PC-9 (cell line): ENCODE measurements at regions not wholly inside any gene's neighbourhood (a gene's known extent, or its start where the extent isn't known, plus 50 kb on each side); places are given as distances from the start of the nearest gene placed in this dataset.
"Not testable (repeated sequence)": the region's sequence is repeated elsewhere in the genome, so short reads cannot be mapped to it uniquely, and the experiment has no call there.

Experiments used
- BruUV-seq: library from RNA; stranded (reverse); fragments of 400-500 nt; replicated peaks from 2 replicates; lab custom pipeline; 2021; lab: Mats Ljungman, UMichigan
- CTCF ChIA-PET: fragments of 300-600 bp; sonication (Branson Sonifier 250); formaldehyde crosslinking; loops from one replicate; lab custom pipeline; 2022; ENCODE audit warnings: antibody characterized with exemption; lab: Charles Lee
- POLR2A ChIA-PET: fragments of 300-600 bp; sonication (Branson Sonifier 250); formaldehyde crosslinking; loops from one replicate; lab custom pipeline; 2022; ENCODE audit warnings: antibody characterized with exemption; ENCODE audit not compliant: unreplicated experiment; lab: Charles Lee
- DNase-seq, 2 experiments: peaks; one replicate each; pipeline versions ENCODE4 v3.0.0 to v3.0.0-alpha.2; 2015 to 2022; ENCODE audit warnings: mixed read lengths in 1 of 2
- H2AFZ ChIP-seq: fragments of 200-600 bp; sonication (generic); 2 replicates; pipeline ENCODE4 v1.8.1; 2017; ENCODE audit warnings: antibody characterized with exemption
- H3F3A ChIP-seq: fragments of 200-600 bp; sonication (generic); 2 replicates; pipeline ENCODE4 v1.8.1; 2017; ENCODE audit warnings: antibody characterized with exemption, mild to moderate bottlenecking, low read depth; ENCODE audit not compliant: insufficient read depth
- H3K27ac ChIP-seq: fragments of 200-600 bp; sonication (generic); 2 replicates; pipeline ENCODE4 v1.6.1; 2016; ENCODE audit warnings: mixed run types
- H3K27me3 ChIP-seq: fragments of 200-600 bp; sonication (generic); 2 replicates; pipeline ENCODE4 v1.6.1; 2016; ENCODE audit warnings: low read depth, mixed run types; ENCODE audit not compliant: insufficient read depth
- H3K36me3 ChIP-seq: fragments of 200-600 bp; sonication (generic); 2 replicates; pipeline ENCODE4 v1.6.1; 2016; ENCODE audit warnings: low read depth, mixed run types
- H3K4me1 ChIP-seq: fragments of 200-600 bp; sonication (generic); replicated peaks from 2 replicates; pipeline ENCODE4 v1.6.1; 2016; ENCODE audit warnings: mixed run types; ENCODE audit not compliant: insufficient read depth
- H3K4me2 ChIP-seq: fragments of 200-600 bp; sonication (generic); 2 replicates; pipeline ENCODE4 v1.6.1; 2017; ENCODE audit warnings: mixed run types
- H3K4me3 ChIP-seq: fragments of 200-600 bp; sonication (generic); 2 replicates; pipeline ENCODE4 v1.6.1; 2016; ENCODE audit warnings: mixed run types
- H3K79me2 ChIP-seq: fragments of 200-600 bp; sonication (generic); 2 replicates; pipeline ENCODE4 v1.6.1; 2017; ENCODE audit warnings: low read depth, mixed run types
- H3K9me2 ChIP-seq: fragments of 200-600 bp; sonication (generic); 2 replicates; pipeline ENCODE4 v1.8.1; 2017; ENCODE audit warnings: mild to moderate bottlenecking; ENCODE audit not compliant: insufficient read depth
- H3K9me3 ChIP-seq: fragments of 200-600 bp; sonication (generic); 2 replicates; pipeline ENCODE4 v1.8.1; 2016; ENCODE audit warnings: low read depth; ENCODE audit not compliant: insufficient read depth
- H4K20me1 ChIP-seq: fragments of 200-600 bp; sonication (generic); 2 replicates; pipeline ENCODE4 v1.8.1; 2017; ENCODE audit not compliant: insufficient read depth
- CTCF ChIP-seq: fragments of 200-600 bp; sonication (generic); conservative IDR thresholded peaks from 2 replicates; pipeline ENCODE4 v1.6.1; 2017; ENCODE audit warnings: mixed run types, antibody characterized with exemption, mild to moderate bottlenecking, moderate library complexity
- EZH2 ChIP-seq: fragments of 200-600 bp; sonication (generic); IDR thresholded peaks from 2 replicates; pipeline ENCODE4 v1.8.0; 2017; ENCODE audit warnings: antibody characterized with exemption, low read depth
- intact Hi-C: fragments of 100-400 bp; cut with micrococcal nuclease; formaldehyde crosslinking; loops from one replicate; pipeline ENCODE4 v1.10.0; 2022; ENCODE audit not compliant: unreplicated experiment

DNA sequence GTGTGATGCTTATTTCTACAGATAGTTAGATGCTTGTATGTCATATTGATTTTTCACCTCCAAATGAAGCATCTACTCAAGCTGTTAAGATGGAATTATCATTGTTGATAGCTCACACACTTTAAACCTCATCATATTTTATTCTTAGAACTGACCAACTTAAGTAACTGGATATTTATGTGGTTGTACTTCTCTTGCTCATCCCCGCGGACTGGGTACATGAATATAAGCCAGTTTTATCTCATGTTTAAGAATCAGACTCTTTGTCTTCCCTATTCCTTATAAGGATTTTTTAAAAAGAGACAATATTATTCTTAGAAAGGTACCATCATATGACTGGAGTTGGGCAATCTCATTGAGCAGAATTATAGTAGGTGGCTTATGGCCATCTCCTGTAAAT lies 358.7 kb downstream of the DSC3 start:
- H3K9me2 ChIP-seq: no peaks in the 10 kb centered on the region
- H3K27ac ChIP-seq: no peak overlapping the region
- H3K36me3 ChIP-seq: no peaks in the 10 kb centered on the region
- intact Hi-C loops: no loop called here
- H3F3A ChIP-seq: no peaks in the 10 kb centered on the region
- no peak overlapping the region for H3K4me3 ChIP-seq
- ChIA-PET POLR2A (no interaction called here), CTCF (no interaction called here)
- no peaks in the 10 kb centered on the region for H3K27me3 ChIP-seq
- no peaks in the 10 kb centered on the region for H3K9me3 ChIP-seq
- no peaks in the 10 kb centered on the region for H3K79me2 ChIP-seq
- no peak for TF ChIP-seq EZH2
- no peak for TF ChIP-seq CTCF
- H3K4me1 ChIP-seq: no peaks in the 10 kb centered on the region
- no peak overlapping the region for H2AFZ ChIP-seq
- no peak for DNase-seq
- BruUV-seq: no TSS peak
- no peak overlapping the region for H3K4me2 ChIP-seq
- no peaks in the 10 kb centered on the region for H4K20me1 ChIP-seq

- no peak for DNase-seq
- intact Hi-C loops: no loop called here
- TF ChIP-seq EZH2 (no peak), CTCF (no peak)
Measured at GRCh38 chr18:30682672-30683071, 359.9 kb downstream of the DSC3 start.

DNA sequence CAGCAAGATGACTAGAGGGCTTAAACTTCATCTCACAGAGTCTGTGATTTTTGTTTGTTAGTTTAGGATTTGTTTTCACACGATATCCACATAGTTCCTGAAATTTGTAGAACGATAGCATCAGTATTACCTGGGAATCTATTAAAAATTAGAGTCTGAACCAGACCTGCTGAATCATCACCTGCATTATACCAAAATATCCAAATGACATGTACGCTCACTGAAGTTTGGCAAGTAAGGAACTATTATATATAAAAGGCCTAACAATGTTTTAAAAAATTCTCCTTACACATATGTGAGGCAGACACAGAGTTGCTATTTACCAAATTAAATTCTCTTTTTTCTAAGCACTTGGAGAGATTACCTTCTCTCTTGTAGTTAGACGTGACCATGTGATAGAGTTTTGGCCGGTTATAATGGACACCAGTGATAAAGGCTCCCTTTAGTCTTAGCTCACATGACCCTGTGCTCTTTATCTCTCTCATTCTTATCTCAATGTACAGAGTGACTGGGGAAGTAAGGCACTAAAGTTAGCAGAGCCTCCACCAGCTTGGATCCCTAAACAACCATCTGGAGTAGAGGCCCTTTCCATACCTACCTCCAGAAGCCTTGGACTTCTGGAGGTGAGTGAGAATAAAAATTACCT lies 363.1 kb downstream of the DSC3 start:
- H3K79me2 ChIP-seq: no peaks in the 10 kb centered on the region
- H3K4me1 ChIP-seq: no peaks in the 10 kb centered on the region
- no peaks in the 10 kb centered on the region for H4K20me1 ChIP-seq
- DNase-seq: no peak
- POLR2A ChIA-PET: no interaction called here
- H3K36me3 ChIP-seq: no peaks in the 10 kb centered on the region
- H3K4me3 ChIP-seq: no peak overlapping the region
- H3K27ac ChIP-seq: no peak overlapping the region
- no peak overlapping the region for H2AFZ ChIP-seq
- intact Hi-C loops: no loop called here
- no peaks in the 10 kb centered on the region for H3K9me2 ChIP-seq
- H3K4me2 ChIP-seq: no peak overlapping the region
- H3K9me3 ChIP-seq: no peaks in the 10 kb centered on the region
- H3K27me3 ChIP-seq: no peaks in the 10 kb centered on the region
- TF ChIP-seq EZH2 (no peak), CTCF (no peak)
- BruUV-seq: no TSS peak
- CTCF ChIA-PET: no interaction called here
- H3F3A ChIP-seq: no peaks in the 10 kb centered on the region

More at GRCh38 chr18:30682672-30683071, 359.9 kb downstream of the DSC3 start:
- H4K20me1 ChIP-seq: no peaks in the 10 kb centered on the region
- H3K4me3 ChIP-seq: no peak overlapping the region
- H3K4me1 ChIP-seq: no peaks in the 10 kb centered on the region
- POLR2A ChIA-PET: no interaction called here
- CTCF ChIA-PET: no interaction called here
- no peaks in the 10 kb centered on the region for H3K9me3 ChIP-seq
- BruUV-seq: no TSS peak
- H3K27me3 ChIP-seq: no peaks in the 10 kb centered on the region
- H3K4me2 ChIP-seq: no peak overlapping the region
- H3F3A ChIP-seq: no peaks in the 10 kb centered on the region
- H3K27ac ChIP-seq: no peak overlapping the region
- H3K36me3 ChIP-seq: no peaks in the 10 kb centered on the region
- H2AFZ ChIP-seq: no peak overlapping the region
- no peaks in the 10 kb centered on the region for H3K79me2 ChIP-seq
- H3K9me2 ChIP-seq: no peaks in the 10 kb centered on the region

GRCh38 chr18:30677813-30678212 lies 364.7 kb downstream of the DSC3 start:
- H3K27me3 ChIP-seq, H3K9me2 ChIP-seq, H3K4me3 ChIP-seq, DNase-seq, H4K20me1 ChIP-seq, POLR2A ChIA-PET, intact Hi-C loops, H3K27ac ChIP-seq, BruUV-seq, H3K36me3 ChIP-seq, H3F3A ChIP-seq, H3K9me3 ChIP-seq, CTCF ChIA-PET, H2AFZ ChIP-seq, H3K4me2 ChIP-seq, H3K79me2 ChIP-seq, H3K4me1 ChIP-seq: not testable (repeated sequence)
